Peyer's patch (tissue), 4 donors: ENCODE measurements at regions not wholly inside any gene's neighbourhood (a gene's known extent, or its start where the extent isn't known, plus 50 kb on each side); places are given as distances from the start of the nearest gene placed in this dataset.

Source experiments
- DNase-seq, 3 donors: peaks; one replicate each; pipeline ENCODE4 v3.0.0-alpha.2; 2017 to 2019
- H3K27ac ChIP-seq, 4 donors: fragments of 200-600 bp; sonication (generic); one replicate each; pipeline ENCODE4 v1.5.1; 2016 to 2019
- H3K27me3 ChIP-seq, 2 donors: fragments of 200-600 bp; sonication (generic); one replicate each; pipeline ENCODE4 v1.5.1; 2019
- H3K36me3 ChIP-seq, 3 donors: fragments of 200-600 bp; sonication (generic); one replicate each; pipeline ENCODE4 v1.5.1; 2016 to 2019
- H3K4me1 ChIP-seq, 4 donors: fragments of 200-600 bp; sonication (generic); one replicate each; pipeline ENCODE4 v1.5.1; 2016 to 2019
- H3K4me3 ChIP-seq, 4 donors: fragments of 200-600 bp; sonication (generic); 1 replicate in 3 of 4; 2 replicates in 1 of 4; pipeline ENCODE4 v1.5.1; 2016 to 2019; ENCODE audit warnings: mild to moderate bottlenecking in 1 of 4
- H3K9me3 ChIP-seq, 4 donors: fragments of 200-600 bp; sonication (generic); one replicate each; pipeline ENCODE4 v1.5.1; 2016 to 2019; ENCODE audit warnings: mild to moderate bottlenecking in 1 of 4
- CTCF ChIP-seq, 6 experiments: fragments of 450-650 bp in 4 of 6; fragments of 200-600 bp in 2 of 6; sonication (generic) in 1 of 6; IDR thresholded peaks; one replicate each; pipeline ENCODE4 v1.5.1; 2017 to 2019; ENCODE audit warnings: antibody characterized with exemption in 6 of 6, mild to moderate bottlenecking in 3 of 6, moderate library complexity in 1 of 6
- POLR2A ChIP-seq, 2 donors: fragments of 450-650 bp; IDR thresholded peaks; one replicate each; pipeline ENCODE4 v1.5.1; 2017; ENCODE audit warnings: antibody characterized with exemption in 2 of 2, mild to moderate bottlenecking in 2 of 2, moderate library complexity in 2 of 2

GRCh38 chr20:56975838-56976237 lies 290.6 kb downstream of the BMP7 start:
- Histone ChIP-seq H3K9me3 (no peaks in the 10 kb centered on the region), H3K4me1 (no peaks in the 10 kb centered on the region), H3K27ac (no peak overlapping the region), H3K36me3 (no peaks in the 10 kb centered on the region), H3K4me3 (no peak overlapping the region), H3K27me3 (no peaks in the 10 kb centered on the region)
- no peak for DNase-seq
- TF ChIP-seq CTCF (IDR thresholded peaks at IDR 0.05), result no peak
- TF ChIP-seq POLR2A (IDR thresholded peaks at IDR 0.05), result no peak

- no peak for DNase-seq
- H3K4me1 ChIP-seq, result no peaks in the 10 kb centered on the region
Observed at GRCh38 chr20:56976336-56976735, 290.1 kb downstream of the BMP7 start.

GRCh38 chr20:56978475-56978874 lies 288.0 kb downstream of the BMP7 start:
- no peak for TF ChIP-seq CTCF (IDR thresholded peaks at IDR 0.05)
- TF ChIP-seq POLR2A (IDR thresholded peaks at IDR 0.05), result no peak
- no peak overlapping the region for H3K27ac ChIP-seq
- no peaks in the 10 kb centered on the region for H3K36me3 ChIP-seq
- no peaks in the 10 kb centered on the region for H3K4me1 ChIP-seq
- no peaks in the 10 kb centered on the region for H3K27me3 ChIP-seq
- H3K4me3 ChIP-seq, result no peak overlapping the region
- no peaks in the 10 kb centered on the region for H3K9me3 ChIP-seq
- no peak for DNase-seq

More at GRCh38 chr20:56976336-56976735, 290.1 kb downstream of the BMP7 start:
- Histone ChIP-seq H3K27me3 (no peaks in the 10 kb centered on the region), H3K9me3 (no peaks in the 10 kb centered on the region), H3K27ac (no peak overlapping the region), H3K36me3 (no peaks in the 10 kb centered on the region), H3K4me3 (no peak overlapping the region)
- TF ChIP-seq POLR2A (IDR thresholded peaks at IDR 0.05), result no peak
- no peak for TF ChIP-seq CTCF (IDR thresholded peaks at IDR 0.05)

GRCh38 chr20:56979125-56979524 lies 287.3 kb downstream of the BMP7 start:
- H3K27me3 ChIP-seq, result no peaks in the 10 kb centered on the region
- no peak for TF ChIP-seq CTCF (IDR thresholded peaks at IDR 0.05)
- TF ChIP-seq POLR2A (IDR thresholded peaks at IDR 0.05), result no peak

GRCh38 chr20:56981301-56981700 lies 285.1 kb downstream of the BMP7 start:
- no peak for TF ChIP-seq CTCF (IDR thresholded peaks at IDR 0.05)
- no peak for TF ChIP-seq POLR2A (IDR thresholded peaks at IDR 0.05)
- no peak overlapping the region for H3K27ac ChIP-seq
- DNase-seq, result no peak
- peaks cover 0 to 6% (median 0%) of the 10 kb centered on the region in 4 donors for H3K9me3 ChIP-seq
- no peaks in the 10 kb centered on the region for H3K27me3 ChIP-seq
- H3K4me1 ChIP-seq, result no peaks in the 10 kb centered on the region
- no peaks in the 10 kb centered on the region for H3K36me3 ChIP-seq
- H3K4me3 ChIP-seq, result no peak overlapping the region

More at GRCh38 chr20:56979125-56979524, 287.3 kb downstream of the BMP7 start:
- no peak for DNase-seq
- Histone ChIP-seq H3K4me3 (no peak overlapping the region), H3K27ac (no peak overlapping the region), H3K36me3 (no peaks in the 10 kb centered on the region), H3K4me1 (no peaks in the 10 kb centered on the region), H3K9me3 (no peaks in the 10 kb centered on the region)

- TF ChIP-seq CTCF (IDR thresholded peaks at IDR 0.05), result no peak
- TF ChIP-seq POLR2A (IDR thresholded peaks at IDR 0.05), result no peak
- H3K27me3 ChIP-seq, result no peaks in the 10 kb centered on the region
- no peak overlapping the region for H3K4me3 ChIP-seq
- no peak for DNase-seq
- no peaks in the 10 kb centered on the region for H3K4me1 ChIP-seq
- no peaks in the 10 kb centered on the region for H3K36me3 ChIP-seq
- peaks cover 0 to 6% (median 0%) of the 10 kb centered on the region in 4 donors for H3K9me3 ChIP-seq
- H3K27ac ChIP-seq, result no peak overlapping the region
Observed at GRCh38 chr20:56983813-56984212, 282.6 kb downstream of the BMP7 start.
